ENCODE measurements at regions not wholly inside any gene's neighbourhood (a gene's known extent, or its start where the extent isn't known, plus 50 kb on each side); places are given as distances from the start of the nearest gene placed in this dataset.

DNA sequence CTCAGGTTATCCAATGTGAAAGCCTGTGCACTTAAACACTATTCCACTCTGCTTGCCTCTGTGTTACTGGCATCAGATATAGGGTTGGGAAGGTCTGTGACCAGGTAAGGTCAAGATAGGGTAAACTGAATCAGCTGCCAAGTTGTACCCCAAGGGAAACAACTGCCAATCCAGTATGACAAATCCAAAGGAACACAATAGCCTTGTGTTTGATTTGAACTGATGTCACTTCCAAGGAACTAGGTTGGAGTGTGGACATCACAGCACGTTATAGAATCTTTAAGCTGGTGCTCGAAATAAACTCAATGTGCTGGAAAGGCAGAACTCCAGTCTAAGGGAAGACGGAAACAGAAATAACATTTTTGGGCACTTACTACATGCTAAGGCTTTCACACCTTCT is 223.4 kb upstream of the BTG1 start:
- TF ChIP-seq ZFP3 (CRISPR knock-in tag; IDR thresholded peaks at IDR 0.05), result no peak
- TF ChIP-seq CSRNP3 (CRISPR knock-in tag; IDR thresholded peaks at IDR 0.05), result no peak
- no peak for TF ChIP-seq ARNTL (CRISPR knock-in tag; IDR thresholded peaks at IDR 0.05; ENCODE audit: borderline replicate concordance, low read depth)
- TF ChIP-seq TOX (CRISPR knock-in tag; IDR thresholded peaks at IDR 0.05; ENCODE audit: borderline replicate concordance), result no peak
- TF ChIP-seq ZC3H10 (CRISPR knock-in tag; IDR thresholded peaks at IDR 0.05), result no peak
- TF ChIP-seq, protein P1, sequence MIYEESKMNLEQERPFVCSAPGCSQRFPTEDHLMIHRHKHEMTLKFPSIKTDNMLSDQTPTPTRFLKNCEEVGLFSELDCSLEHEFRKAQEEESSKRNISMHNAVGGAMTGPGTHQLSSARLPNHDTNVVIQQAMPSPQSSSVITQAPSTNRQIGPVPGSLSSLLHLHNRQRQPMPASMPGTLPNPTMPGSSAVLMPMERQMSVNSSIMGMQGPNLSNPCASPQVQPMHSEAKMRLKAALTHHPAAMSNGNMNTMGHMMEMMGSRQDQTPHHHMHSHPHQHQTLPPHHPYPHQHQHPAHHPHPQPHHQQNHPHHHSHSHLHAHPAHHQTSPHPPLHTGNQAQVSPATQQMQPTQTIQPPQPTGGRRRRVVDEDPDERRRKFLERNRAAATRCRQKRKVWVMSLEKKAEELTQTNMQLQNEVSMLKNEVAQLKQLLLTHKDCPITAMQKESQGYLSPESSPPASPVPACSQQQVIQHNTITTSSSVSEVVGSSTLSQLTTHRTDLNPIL (CRISPR knock-in tag; IDR thresholded peaks at IDR 0.05; ENCODE audit: low read depth), result no peak
- TF ChIP-seq ZFP30 (CRISPR knock-in tag; IDR thresholded peaks at IDR 0.05), result no peak
- TF ChIP-seq, protein P2, sequence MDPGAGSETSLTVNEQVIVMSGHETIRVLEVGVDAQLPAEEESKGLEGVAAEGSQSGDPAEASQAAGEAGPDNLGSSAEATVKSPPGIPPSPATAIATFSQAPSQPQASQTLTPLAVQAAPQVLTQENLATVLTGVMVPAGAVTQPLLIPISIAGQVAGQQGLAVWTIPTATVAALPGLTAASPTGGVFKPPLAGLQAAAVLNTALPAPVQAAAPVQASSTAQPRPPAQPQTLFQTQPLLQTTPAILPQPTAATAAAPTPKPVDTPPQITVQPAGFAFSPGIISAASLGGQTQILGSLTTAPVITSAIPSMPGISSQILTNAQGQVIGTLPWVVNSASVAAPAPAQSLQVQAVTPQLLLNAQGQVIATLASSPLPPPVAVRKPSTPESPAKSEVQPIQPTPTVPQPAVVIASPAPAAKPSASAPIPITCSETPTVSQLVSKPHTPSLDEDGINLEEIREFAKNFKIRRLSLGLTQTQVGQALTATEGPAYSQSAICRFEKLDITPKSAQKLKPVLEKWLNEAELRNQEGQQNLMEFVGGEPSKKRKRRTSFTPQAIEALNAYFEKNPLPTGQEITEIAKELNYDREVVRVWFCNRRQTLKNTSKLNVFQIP (CRISPR knock-in tag; IDR thresholded peaks at IDR 0.05; ENCODE audit: borderline replicate concordance, low read depth), result no peak
- TF ChIP-seq ESRRG (CRISPR knock-in tag; IDR thresholded peaks at IDR 0.05), result no peak
- no peak for TF ChIP-seq ZNF8 (CRISPR knock-in tag; IDR thresholded peaks at IDR 0.05)
- TF ChIP-seq, protein P3, sequence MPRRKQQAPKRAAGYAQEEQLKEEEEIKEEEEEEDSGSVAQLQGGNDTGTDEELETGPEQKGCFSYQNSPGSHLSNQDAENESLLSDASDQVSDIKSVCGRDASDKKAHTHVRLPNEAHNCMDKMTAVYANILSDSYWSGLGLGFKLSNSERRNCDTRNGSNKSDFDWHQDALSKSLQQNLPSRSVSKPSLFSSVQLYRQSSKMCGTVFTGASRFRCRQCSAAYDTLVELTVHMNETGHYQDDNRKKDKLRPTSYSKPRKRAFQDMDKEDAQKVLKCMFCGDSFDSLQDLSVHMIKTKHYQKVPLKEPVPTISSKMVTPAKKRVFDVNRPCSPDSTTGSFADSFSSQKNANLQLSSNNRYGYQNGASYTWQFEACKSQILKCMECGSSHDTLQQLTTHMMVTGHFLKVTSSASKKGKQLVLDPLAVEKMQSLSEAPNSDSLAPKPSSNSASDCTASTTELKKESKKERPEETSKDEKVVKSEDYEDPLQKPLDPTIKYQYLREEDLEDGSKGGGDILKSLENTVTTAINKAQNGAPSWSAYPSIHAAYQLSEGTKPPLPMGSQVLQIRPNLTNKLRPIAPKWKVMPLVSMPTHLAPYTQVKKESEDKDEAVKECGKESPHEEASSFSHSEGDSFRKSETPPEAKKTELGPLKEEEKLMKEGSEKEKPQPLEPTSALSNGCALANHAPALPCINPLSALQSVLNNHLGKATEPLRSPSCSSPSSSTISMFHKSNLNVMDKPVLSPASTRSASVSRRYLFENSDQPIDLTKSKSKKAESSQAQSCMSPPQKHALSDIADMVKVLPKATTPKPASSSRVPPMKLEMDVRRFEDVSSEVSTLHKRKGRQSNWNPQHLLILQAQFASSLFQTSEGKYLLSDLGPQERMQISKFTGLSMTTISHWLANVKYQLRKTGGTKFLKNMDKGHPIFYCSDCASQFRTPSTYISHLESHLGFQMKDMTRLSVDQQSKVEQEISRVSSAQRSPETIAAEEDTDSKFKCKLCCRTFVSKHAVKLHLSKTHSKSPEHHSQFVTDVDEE (CRISPR knock-in tag; IDR thresholded peaks at IDR 0.05), result no peak

All from SK-N-SH treated with all-trans-retinoic acid at 6 μM for 48 hours (cell line).